Heart right ventricle (tissue), 16 donors: ENCODE measurements at regions not wholly inside any gene's neighbourhood (a gene's known extent, or its start where the extent isn't known, plus 50 kb on each side); places are given as distances from the start of the nearest gene placed in this dataset.

ENCODE experiments used
- ATAC-seq, 8 donors: fragments of 200-7000 bp; cut with Tn5 transposase; one replicate each; pipeline ENCODE4 v1.9.1; 2020; ENCODE audit warnings: mild to moderate bottlenecking in 8 of 8, moderate library complexity in 8 of 8, moderate number of reproducible peaks in 1 of 8
- DNase-seq, 2 donors: peaks; one replicate each; pipeline ENCODE4 v3.0.0-alpha.2; 2020
- H3K27ac ChIP-seq, 10 donors: fragments of 200-600 bp; sonication (generic) in 2 of 10; one replicate each; pipeline versions ENCODE4 v1.5.0 to v1.8.0; 2020 to 2022; ENCODE audit warnings: mild to moderate bottlenecking in 3 of 10
- H3K27me3 ChIP-seq, 7 donors: fragments of 200-600 bp; one replicate each; pipeline ENCODE4 v1.8.0; 2021 to 2022; ENCODE audit warnings: mild to moderate bottlenecking in 2 of 7
- H3K36me3 ChIP-seq, 9 donors: fragments of 200-600 bp; sonication (generic) in 1 of 9; one replicate each; pipeline versions ENCODE4 v1.5.0 to v1.8.0; 2020 to 2022; ENCODE audit warnings: mild to moderate bottlenecking in 2 of 9
- H3K4me1 ChIP-seq, 9 donors: fragments of 200-600 bp; sonication (generic) in 1 of 9; one replicate each; pipeline versions ENCODE4 v1.5.0 to v1.8.0; 2020 to 2022; ENCODE audit warnings: mild to moderate bottlenecking in 4 of 9
- H3K4me3 ChIP-seq, 10 donors: fragments of 200-600 bp; sonication (generic) in 2 of 10; one replicate each; pipeline versions ENCODE4 v1.5.0 to v1.8.0; 2020 to 2022; ENCODE audit warnings: mild to moderate bottlenecking in 7 of 10, moderate library complexity in 2 of 10
- H3K9me3 ChIP-seq, 11 donors: fragments of 200-600 bp in 10 of 11; sonication (generic) in 2 of 11; one replicate each; pipeline versions ENCODE4 v1.5.0 to v1.8.0; 2013 to 2022; ENCODE audit warnings: mild to moderate bottlenecking in 2 of 11, control low read depth in 1 of 11, moderate library complexity in 1 of 11
- CTCF ChIP-seq, 9 donors: fragments of 200-600 bp; sonication (generic) in 2 of 9; IDR thresholded peaks; one replicate each; pipeline versions ENCODE4 v1.5.0 to v1.8.0; 2021 to 2022; ENCODE audit warnings: antibody characterized with exemption in 9 of 9, mild to moderate bottlenecking in 5 of 9, moderate library complexity in 1 of 9
- WGBS, 2 donors: extraction: QIAGEN DNeasy Blood & Tissue Kit; methylation state at CpG; one replicate each; pipeline ENCODE4 v1.1.7; 2013; ENCODE audit warnings: inconsistent platforms in 1 of 2; 5-methylcytosine and 5-hydroxymethylcytosine counted together
- intact Hi-C, 10 donors: fragments of 100-400 bp; cut with DNase I; formaldehyde crosslinking; loops; one replicate each; pipeline versions ENCODE4 v1.11.1 to v1.14.2; 2022
- donor health status: Arrhythmogenic right ventricular cardiomyopathy.
- donor health status: ischemic (EF 13 %, LVEDD 7.1; RV severe dilation, severe dysfunction).
- donor health status: healthy with polysubstance abuse.
- donor health status: DM: no; HTN: yes; CAD: no.
- donor health status: DM: no; HTN: no; CAD: no.
- donor health status: ischemic (EF 25% LVEDD 6.9; RV normal size, moderate dysfunction).
- donor health status: ischemic (EF 25% LVEDD 5.7; RV mildly dilated, moderate dysfunction).
- donor health status: healthy.
- donor health status: DM: yes; HTN: yes; CAD: no.
- donor health status: Ischemic cardiomyopathy.
- donor health status: ischemic (EF 35%, LVEDD 5.7; RV mildly dilated, moderate dysfunction).
- donor health status: nonischemic (EF 11% LVEDD 7.7; RV severe dilation, severe dysfunction).
- donor health status: DM: yes; HTN: yes; CAD: no.
- donor health status: PGD.
- donor health status: ischemic (EF 29% LVEDD 5.4; RV normal size, mild dysfunction).
- donor health status: nonischemic (EF 23%, LVEDD 6.1; RV moderate dilation, normal function).

- DNase-seq (no peak), ATAC-seq (no peak)
- intact Hi-C loops = loop anchor here in 1 of 10 donors (10.0 kb wide), 1 partner anchor 165 kb away; no protein-coding TSS in a partner anchor
- peaks cover 0 to 10% (median 0%) of the 10 kb centered on the region in 9 donors for H3K4me1 ChIP-seq
- H3K36me3 ChIP-seq = no peaks in the 10 kb centered on the region
- H3K27ac ChIP-seq = no peak overlapping the region
- no peak for TF ChIP-seq CTCF (IDR thresholded peaks at IDR 0.05)
- no peaks in the 10 kb centered on the region for H3K27me3 ChIP-seq
- no peak overlapping the region for H3K4me3 ChIP-seq
- WGBS, 2 donors = 86 to 89% methylated on average over 8 of the region's 8 CpGs
- H3K9me3 ChIP-seq = no peaks in the 10 kb centered on the region
These were observed 80.1 kb upstream of the NPAS2 start for GRCh38 chr2:100739735-100740432.

- H3K36me3 ChIP-seq = no peaks in the 10 kb centered on the region
- no peak for DNase-seq
- H3K9me3 ChIP-seq = no peaks in the 10 kb centered on the region
- no peak for TF ChIP-seq CTCF (IDR thresholded peaks at IDR 0.05)
- ATAC-seq = no peak
- 90 to 95% methylated on average over 1 of the region's 1 CpG for WGBS, 2 donors
- H3K4me3 ChIP-seq = no peak overlapping the region
- intact Hi-C loops = loop anchor here in 1 of 10 donors (10.0 kb wide), 1 partner anchor 163 kb away; no protein-coding TSS in a partner anchor
- H3K27ac ChIP-seq = peak overlapping the region in 2 of 10 donors; percentile 24 to 27
- peaks cover 0 to 12% (median 0%) of the 10 kb centered on the region in 9 donors for H3K4me1 ChIP-seq
- no peaks in the 10 kb centered on the region for H3K27me3 ChIP-seq
These were observed 78.1 kb upstream of the NPAS2 start for GRCh38 chr2:100741880-100742276.

GRCh38 chr2:100742277-100743254 lies 77.4 kb upstream of the NPAS2 start:
- intact Hi-C loops = loop anchor here in 1 of 10 donors (10.0 kb wide), 1 partner anchor 162 kb away; no protein-coding TSS in a partner anchor
- no peaks in the 10 kb centered on the region for H3K36me3 ChIP-seq
- TF ChIP-seq CTCF (IDR thresholded peaks at IDR 0.05) = no peak
- 54 to 66% methylated on average over 12 of the region's 12 CpGs for WGBS, 2 donors
- H3K9me3 ChIP-seq = no peaks in the 10 kb centered on the region
- no peaks in the 10 kb centered on the region for H3K27me3 ChIP-seq
- H3K4me1 ChIP-seq = peaks cover 0 to 12% (median 0%) of the 10 kb centered on the region in 9 donors
- peak in 1 of 2 donors; percentile 35 for DNase-seq
- H3K27ac ChIP-seq = peak overlapping the region in 6 of 10 donors; percentile 26 to 75 (median 54)
- peak; percentile 76 to 85 (median 84) for ATAC-seq
- H3K4me3 ChIP-seq = no peak overlapping the region

GRCh38 chr2:100743741-100744140 lies 76.2 kb upstream of the NPAS2 start:
- Histone ChIP-seq H3K27ac (peak overlapping the region in 1 of 10 donors; percentile 6), H3K4me1 (peaks cover 0 to 14% (median 0%) of the 10 kb centered on the region in 9 donors), H3K36me3 (no peaks in the 10 kb centered on the region), H3K4me3 (no peak overlapping the region), H3K9me3 (no peaks in the 10 kb centered on the region), H3K27me3 (no peaks in the 10 kb centered on the region)
- TF ChIP-seq CTCF (IDR thresholded peaks at IDR 0.05) = no peak
- intact Hi-C loops = loop anchor here in 1 of 10 donors (10.0 kb wide), 1 partner anchor 161 kb away; no protein-coding TSS in a partner anchor
- DNase-seq (no peak), ATAC-seq (peak in 1 of 8 donors; percentile 7)
- 51 to 58% methylated on average over 5 of the region's 5 CpGs for WGBS, 2 donors
